GM19438 (cell line): ENCODE measurements at regions not wholly inside any gene's neighbourhood (a gene's known extent, or its start where the extent isn't known, plus 50 kb on each side); places are given as distances from the start of the nearest gene placed in this dataset.

Source experiments
- ATAC-seq: cut with Tn5 transposase; IDR thresholded peaks from one replicate; pipeline ENCODE4 v1.9.1; 2021; ENCODE audit warnings: low read depth; ENCODE audit not compliant: unreplicated experiment

DNA sequence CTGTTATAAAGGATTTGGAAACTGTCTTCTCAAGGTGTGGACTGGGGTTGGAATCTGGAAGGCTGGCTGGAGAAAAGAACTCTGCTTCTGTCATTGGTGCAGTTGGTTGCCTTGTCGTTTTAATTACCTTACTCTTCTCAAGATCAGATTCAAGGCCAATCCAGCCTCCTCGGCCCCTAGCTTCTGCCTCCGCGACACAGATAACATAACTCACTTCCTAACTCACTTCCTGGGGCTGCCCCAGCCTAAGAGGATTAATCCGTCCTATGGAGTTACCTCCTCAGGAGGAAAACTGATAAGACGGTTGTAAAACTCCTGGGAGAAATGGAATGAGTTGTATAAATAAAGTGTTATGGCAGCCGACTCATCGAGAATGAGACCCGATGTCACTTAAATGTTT lies 389.1 kb upstream of the WWC1 start:
- ATAC-seq = no peak

GRCh38 chr5:167903243-167903642 lies 388.2 kb upstream of the WWC1 start:
- no peak for ATAC-seq

DNA sequence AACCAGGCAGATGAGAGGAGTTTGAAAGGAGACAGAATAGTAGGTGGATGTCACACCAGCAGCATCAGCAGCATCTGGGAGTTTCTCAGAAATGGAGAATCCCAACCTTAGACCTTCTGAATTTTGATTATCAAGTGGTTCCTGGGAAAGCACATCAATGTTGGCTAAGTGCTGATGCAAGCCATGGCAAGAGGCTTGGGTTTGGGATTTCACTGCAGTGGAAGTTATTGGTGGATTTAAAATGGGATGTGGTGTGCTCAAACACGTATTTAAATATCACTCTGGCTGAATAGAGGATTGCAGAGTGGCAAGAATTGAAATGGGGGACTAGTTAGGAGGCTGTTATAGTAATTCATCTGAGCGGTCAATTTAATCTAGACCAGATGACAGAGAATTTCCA lies 387.8 kb upstream of the WWC1 start:
- ATAC-seq = no peak

DNA sequence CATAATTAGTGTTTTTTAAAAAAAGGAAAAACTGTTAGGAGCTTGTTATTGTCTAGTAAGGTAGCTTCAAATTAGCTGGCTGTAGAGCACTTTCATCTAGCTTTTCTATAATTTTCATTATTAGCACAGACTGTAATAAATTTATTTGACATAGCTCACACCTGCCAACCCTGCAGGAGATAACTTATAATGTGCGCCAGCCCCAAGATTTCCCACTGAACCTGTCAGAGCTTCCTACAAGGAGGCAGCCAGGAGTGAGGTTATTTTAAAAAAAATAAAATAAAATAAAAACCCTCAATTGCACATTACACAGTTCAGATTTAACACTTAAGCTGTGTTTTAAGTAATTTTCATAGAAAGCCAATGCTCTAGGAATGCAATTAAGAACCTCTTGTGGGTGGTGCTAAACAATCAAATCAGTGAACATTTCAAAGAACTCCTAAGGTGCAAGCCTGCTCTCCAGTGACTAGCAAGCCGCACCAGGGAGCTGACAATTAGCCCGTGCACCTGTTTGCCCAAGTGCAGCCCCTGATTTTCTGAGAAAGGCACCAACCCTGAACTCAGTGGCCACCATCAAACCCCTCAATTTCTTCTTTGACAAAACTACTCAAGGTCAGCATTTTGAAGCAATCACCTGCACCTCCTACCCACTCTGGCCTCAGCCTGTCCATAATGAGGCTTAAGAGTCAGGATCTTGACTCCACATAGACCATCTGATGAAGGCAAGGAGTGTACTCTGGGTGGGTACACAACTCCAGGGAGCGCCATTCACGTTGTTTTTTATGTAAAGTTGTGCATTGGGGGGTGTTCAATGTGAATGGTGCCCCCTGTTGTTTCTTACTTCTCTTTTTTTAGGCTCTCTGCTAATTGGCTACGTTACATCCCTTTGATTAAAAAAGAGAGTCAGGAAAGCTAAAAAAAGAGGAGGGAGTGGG lies 385.3 kb upstream of the WWC1 start:
- no peak for ATAC-seq

DNA sequence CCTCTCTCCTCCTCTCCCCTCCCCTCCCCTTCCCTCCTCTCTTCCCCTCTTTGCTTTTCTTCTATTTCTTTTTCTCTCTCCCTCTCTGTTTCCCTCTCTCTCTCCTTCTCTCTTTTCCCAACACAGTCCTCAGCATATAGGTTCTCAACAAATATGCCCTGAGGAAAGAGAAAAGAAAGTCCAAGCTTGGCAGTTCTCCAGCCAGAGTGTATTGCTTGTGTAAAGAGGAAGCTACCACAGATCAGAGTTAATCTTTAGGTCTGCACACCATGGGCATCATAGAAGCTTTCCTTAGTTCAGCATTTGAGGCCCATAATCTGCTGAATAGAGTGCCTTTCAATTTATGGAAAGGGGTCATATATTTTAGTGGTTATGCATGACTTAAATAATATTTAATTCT lies 382.8 kb upstream of the WWC1 start:
- no peak for ATAC-seq

DNA sequence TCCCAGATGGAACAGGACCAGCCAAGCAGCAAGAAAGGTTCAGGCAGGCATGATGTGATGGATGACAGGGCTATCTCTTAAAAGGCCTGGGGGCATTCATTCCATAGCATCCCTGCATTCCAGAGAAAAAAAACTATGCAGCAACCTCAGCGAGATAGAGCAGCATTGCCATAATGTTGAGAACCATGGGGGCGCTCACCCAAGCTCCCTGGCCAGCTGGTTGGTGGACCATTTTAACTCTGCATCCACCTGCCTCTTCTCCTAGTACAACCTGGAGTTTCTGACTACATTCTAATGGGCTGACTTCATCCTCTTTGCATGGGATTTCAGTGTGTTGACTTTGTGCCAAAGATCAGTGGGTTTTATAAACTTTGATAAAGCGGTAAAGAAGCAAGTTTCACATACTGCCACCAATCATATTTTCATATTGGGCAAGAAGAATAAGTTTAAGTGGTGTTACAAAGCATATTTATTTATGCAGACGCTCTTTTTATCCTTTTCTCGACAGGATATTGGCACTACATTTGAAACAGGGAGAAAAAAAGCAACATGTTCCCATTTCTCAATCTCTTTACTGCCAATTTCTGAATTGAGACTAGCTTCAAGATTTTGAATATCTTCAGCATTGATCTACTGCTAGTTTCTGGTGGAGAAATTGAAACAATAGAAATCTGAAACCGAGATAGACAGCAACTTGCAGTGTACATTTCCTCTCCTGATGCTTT lies 378.3 kb upstream of the WWC1 start:
- no peak for ATAC-seq

GRCh38 chr5:167915237-167915636 lies 376.2 kb upstream of the WWC1 start:
- no peak for ATAC-seq

DNA sequence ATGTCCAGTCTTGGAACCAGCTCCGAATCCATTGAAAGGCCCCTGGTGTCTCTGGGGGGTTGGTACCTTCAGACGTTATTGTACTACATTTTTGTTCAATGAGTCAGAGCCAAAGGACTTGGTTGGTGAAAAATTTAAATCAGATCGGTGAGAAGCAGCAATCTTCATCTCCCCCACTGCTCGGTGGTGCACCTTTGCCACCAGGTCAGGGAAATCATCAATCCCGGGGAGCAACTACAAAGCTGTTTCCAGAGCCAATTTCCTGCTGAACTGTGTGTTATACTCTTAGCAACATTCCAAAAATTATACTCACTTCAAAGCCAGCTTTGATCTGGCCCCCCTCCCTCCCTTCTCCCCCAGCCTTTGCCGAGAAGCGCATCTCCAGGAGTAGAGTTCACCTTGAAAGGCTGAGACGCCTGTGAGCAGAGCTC lies 375.2 kb upstream of the WWC1 start:
- ATAC-seq = no peak

DNA sequence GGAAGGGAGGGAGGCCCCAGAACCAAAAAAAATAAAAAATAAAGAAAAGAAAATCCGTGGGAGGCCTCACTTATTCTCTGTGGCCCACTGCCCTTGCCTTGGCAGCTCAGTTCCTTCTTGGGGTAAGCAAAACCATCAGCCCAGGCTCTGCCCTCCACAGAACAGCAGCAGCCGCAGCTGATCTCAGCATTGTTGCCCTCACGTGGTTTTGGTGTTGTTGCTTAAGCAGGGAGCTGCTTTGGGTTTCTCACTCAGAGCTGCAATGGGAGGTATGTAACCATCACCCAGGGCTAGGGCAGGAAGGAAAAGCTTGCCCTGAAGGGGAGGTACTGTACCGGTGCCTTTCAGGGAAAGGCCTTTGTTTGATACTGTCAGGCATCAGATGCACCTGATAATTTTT lies 374.7 kb upstream of the WWC1 start:
- ATAC-seq = no peak

GRCh38 chr5:167918184-167918812 lies 373.1 kb upstream of the WWC1 start:
- ATAC-seq = no peak

DNA sequence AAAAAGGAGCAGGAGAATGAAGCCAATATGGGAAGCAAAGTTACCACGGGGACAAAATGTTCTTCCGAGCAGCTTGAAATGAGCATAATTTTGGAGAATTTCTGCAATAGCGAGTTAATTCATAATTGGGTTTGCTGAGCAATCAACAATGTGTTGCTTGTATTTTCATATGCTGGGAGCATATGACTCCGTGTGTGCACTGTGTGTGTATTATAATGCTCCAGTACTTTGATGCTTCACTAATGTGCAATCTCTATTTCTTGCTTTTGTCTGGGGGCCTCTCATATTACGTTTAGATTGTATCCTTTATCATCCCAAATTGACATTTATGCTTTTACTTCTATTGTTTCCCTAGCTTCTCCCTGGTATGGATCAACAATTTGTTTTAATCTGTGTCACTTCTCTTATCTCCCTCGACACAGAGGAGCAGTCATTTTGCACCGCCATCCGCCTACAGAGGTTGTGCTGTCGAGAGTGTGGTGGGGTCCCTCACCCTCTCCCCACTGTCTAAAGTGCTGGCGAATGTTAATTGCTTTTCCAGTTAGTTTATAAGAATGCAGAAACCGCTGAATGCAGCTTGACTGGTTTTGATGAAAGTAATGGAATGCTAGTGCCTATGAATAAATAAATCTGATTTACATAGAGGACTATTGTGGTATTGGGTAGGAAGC lies 372.5 kb upstream of the WWC1 start:
- no peak for ATAC-seq

DNA sequence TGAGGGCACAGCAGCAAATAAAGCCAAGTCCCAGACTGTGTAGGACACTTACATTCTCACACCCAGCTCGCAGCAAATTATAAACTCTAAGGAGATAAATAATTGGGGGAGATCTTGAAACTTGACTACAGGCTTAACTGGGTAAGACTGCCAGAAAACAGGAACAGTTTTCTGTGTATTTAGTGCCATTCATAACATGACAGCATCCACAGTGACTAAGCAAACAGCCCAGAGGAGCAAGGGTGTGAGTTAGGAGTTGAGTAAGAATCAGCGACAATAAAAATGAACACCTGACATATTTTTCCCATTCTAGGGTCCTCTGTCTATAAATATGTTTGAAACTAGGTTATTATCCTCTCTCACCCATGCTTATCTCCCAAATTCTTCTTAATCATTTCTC lies 370.9 kb upstream of the WWC1 start:
- ATAC-seq = no peak

DNA sequence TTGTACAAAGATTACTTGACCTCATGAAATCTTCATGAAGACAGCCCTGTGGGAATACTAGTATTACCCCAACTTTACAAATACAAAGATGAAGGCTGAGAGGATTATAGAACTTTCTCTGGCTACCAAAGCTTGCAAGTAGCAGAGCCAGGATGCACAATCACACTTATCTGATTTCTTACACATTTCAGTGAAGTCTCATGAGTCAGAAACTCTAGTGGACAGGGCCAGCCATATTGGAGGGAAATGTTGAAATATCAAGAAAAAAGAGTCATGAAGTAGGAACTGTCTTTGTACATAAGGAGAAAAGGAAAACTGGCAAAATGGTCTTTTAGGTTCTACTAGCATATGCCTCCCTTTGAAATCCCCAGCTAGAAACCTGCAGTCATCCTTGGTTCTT lies 369.6 kb upstream of the WWC1 start:
- ATAC-seq = no peak

GRCh38 chr5:167923396-167923795 lies 368.0 kb upstream of the WWC1 start:
- no peak for ATAC-seq

GRCh38 chr5:167929841-167930240 lies 361.6 kb upstream of the WWC1 start:
- ATAC-seq = no peak

- no peak for ATAC-seq
Observed at GRCh38 chr5:167934551-167934971, 356.9 kb upstream of the WWC1 start.

- ATAC-seq = no peak
Observed at GRCh38 chr5:167936022-167936421, 355.4 kb upstream of the WWC1 start.

GRCh38 chr5:167936944-167937634 lies 354.4 kb upstream of the WWC1 start:
- ATAC-seq = no peak

- no peak for ATAC-seq
Observed at GRCh38 chr5:167937635-167937998, 353.8 kb upstream of the WWC1 start.

DNA sequence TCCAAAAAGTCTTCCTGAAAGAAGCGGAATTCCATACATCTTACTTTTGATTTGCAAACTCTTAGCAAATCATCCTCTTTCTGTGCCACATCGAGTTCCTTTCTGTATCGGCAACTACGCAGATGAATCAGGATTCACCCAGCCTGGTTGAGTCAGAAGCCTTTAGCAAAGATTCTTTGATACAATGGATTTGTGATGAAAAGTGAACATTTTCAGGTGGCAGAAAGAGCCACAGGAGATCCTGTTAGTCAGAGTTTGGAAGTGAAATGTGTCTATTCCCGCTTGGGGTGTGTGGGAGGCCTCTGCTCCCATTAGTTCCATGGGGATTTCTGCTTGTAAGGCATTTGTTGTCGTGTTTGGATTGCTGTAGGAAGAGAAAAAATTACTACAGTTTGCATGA lies 351.8 kb upstream of the WWC1 start:
- ATAC-seq = no peak
